HEK293T (cell line): ENCODE measurements at regions not wholly inside any gene's neighbourhood (a gene's known extent, or its start where the extent isn't known, plus 50 kb on each side); places are given as distances from the start of the nearest gene placed in this dataset.

Experiments used
- ARNT ChIP-seq: fragments of 450-650 bp; IDR thresholded peaks from 2 replicates; pipeline ENCODE4 v1.6.1; 2017; ENCODE audit warnings: mild to moderate bottlenecking
- TARDBP ChIP-seq: fragments of 450-650 bp; IDR thresholded peaks from 2 replicates; pipeline ENCODE4 v1.6.1; 2016

DNA sequence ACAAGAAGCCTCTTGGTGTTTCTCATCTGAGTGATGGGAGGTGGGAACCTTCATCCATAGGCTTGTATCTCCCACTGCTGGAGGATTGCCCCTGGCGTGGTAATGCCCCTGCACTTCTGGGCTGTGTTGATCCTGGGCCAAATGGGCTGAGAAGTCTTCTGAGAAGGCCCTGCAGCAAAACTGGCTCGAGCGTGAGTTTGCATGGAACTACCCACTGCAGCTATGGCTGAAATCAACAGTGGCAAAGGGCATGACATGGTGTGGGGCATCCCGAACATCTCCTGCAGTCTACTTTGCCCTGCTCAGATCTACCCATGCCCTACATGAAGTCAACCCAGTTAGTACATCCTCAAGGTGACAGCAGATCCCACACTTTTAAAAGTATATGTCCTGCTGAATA lies 130.6 kb downstream of the NRN1 start:
- no peak for TF ChIP-seq TARDBP
- no peak for TF ChIP-seq ARNT
